ENCODE measurements at regions not wholly inside any gene's neighbourhood (a gene's known extent, or its start where the extent isn't known, plus 50 kb on each side); places are given as distances from the start of the nearest gene placed in this dataset.

- Histone ChIP-seq H3K4me1 (no peaks in the 10 kb centered on the region), H3K27me3 (ENCODE audit: control insufficient read depth, insufficient read depth, low read length) (no peaks in the 10 kb centered on the region), H3K9me3 (ENCODE audit: control insufficient read depth, low read length) (no peaks in the 10 kb centered on the region), H3K27ac (no peak overlapping the region), H3K36me3 (ENCODE audit: control insufficient read depth, insufficient read depth, low read length) (no peaks in the 10 kb centered on the region), H3K4me3 (ENCODE audit: low read depth, low read length) (no peak overlapping the region), H2AFZ (no peak overlapping the region), H3K9ac (no peak overlapping the region), H3K4me2 (ENCODE audit: low read length) (no peak overlapping the region), H3K79me2 (no peaks in the 10 kb centered on the region)
- TF ChIP-seq CTCF (IDR thresholded peaks at IDR 0.05), result no peak
Observed at GRCh38 chr7:8975681-8976080, 542.3 kb downstream of the NXPH1 start.

- H3K27ac ChIP-seq, result no peak overlapping the region
- H3K27me3 ChIP-seq (ENCODE audit: control insufficient read depth, insufficient read depth, low read length), result no peaks in the 10 kb centered on the region
- no peak overlapping the region for H3K4me2 ChIP-seq (ENCODE audit: low read length)
- no peak overlapping the region for H2AFZ ChIP-seq
- no peak for TF ChIP-seq CTCF (IDR thresholded peaks at IDR 0.05)
- H3K79me2 ChIP-seq, result no peaks in the 10 kb centered on the region
- H3K4me3 ChIP-seq (ENCODE audit: low read depth, low read length), result no peak overlapping the region
- H3K4me1 ChIP-seq, result no peaks in the 10 kb centered on the region
- no peaks in the 10 kb centered on the region for H3K36me3 ChIP-seq (ENCODE audit: control insufficient read depth, insufficient read depth, low read length)
- H3K9me3 ChIP-seq (ENCODE audit: control insufficient read depth, low read length), result no peaks in the 10 kb centered on the region
- no peak overlapping the region for H3K9ac ChIP-seq
Observed at GRCh38 chr7:8982338-8982992, 549.1 kb downstream of the NXPH1 start.

- no peak overlapping the region for H3K9ac ChIP-seq
- no peak overlapping the region for H3K27ac ChIP-seq
- H3K4me1 ChIP-seq, result no peaks in the 10 kb centered on the region
- H3K79me2 ChIP-seq, result no peaks in the 10 kb centered on the region
- H3K9me3 ChIP-seq (ENCODE audit: control insufficient read depth, low read length), result no peaks in the 10 kb centered on the region
- H3K4me3 ChIP-seq (ENCODE audit: low read depth, low read length), result no peak overlapping the region
- TF ChIP-seq CTCF (IDR thresholded peaks at IDR 0.05), result no peak
- no peaks in the 10 kb centered on the region for H3K27me3 ChIP-seq (ENCODE audit: control insufficient read depth, insufficient read depth, low read length)
- H3K36me3 ChIP-seq (ENCODE audit: control insufficient read depth, insufficient read depth, low read length), result no peaks in the 10 kb centered on the region
- H3K4me2 ChIP-seq (ENCODE audit: low read length), result no peak overlapping the region
- no peak overlapping the region for H2AFZ ChIP-seq
Observed at GRCh38 chr7:8985255-8985654, 551.8 kb downstream of the NXPH1 start.

GRCh38 chr7:8988267-8988666, 554.9 kb downstream of the NXPH1 start:
- no peaks in the 10 kb centered on the region for H3K79me2 ChIP-seq
- H3K9ac ChIP-seq, result no peak overlapping the region
- H3K9me3 ChIP-seq (ENCODE audit: control insufficient read depth, low read length), result no peaks in the 10 kb centered on the region
- H3K4me2 ChIP-seq (ENCODE audit: low read length), result no peak overlapping the region
- no peak for TF ChIP-seq CTCF (IDR thresholded peaks at IDR 0.05)
- no peak overlapping the region for H2AFZ ChIP-seq
- H3K36me3 ChIP-seq (ENCODE audit: control insufficient read depth, insufficient read depth, low read length), result no peaks in the 10 kb centered on the region
- no peaks in the 10 kb centered on the region for H3K27me3 ChIP-seq (ENCODE audit: control insufficient read depth, insufficient read depth, low read length)
- no peaks in the 10 kb centered on the region for H3K4me1 ChIP-seq
- no peak overlapping the region for H3K27ac ChIP-seq
- H3K4me3 ChIP-seq (ENCODE audit: low read depth, low read length), result no peak overlapping the region

- Histone ChIP-seq H3K9me3 (ENCODE audit: control insufficient read depth, low read length) (no peaks in the 10 kb centered on the region), H3K9ac (no peak overlapping the region), H3K27ac (no peak overlapping the region), H3K4me3 (ENCODE audit: low read depth, low read length) (no peak overlapping the region), H3K79me2 (no peaks in the 10 kb centered on the region), H3K4me1 (no peaks in the 10 kb centered on the region), H3K36me3 (ENCODE audit: control insufficient read depth, insufficient read depth, low read length) (no peaks in the 10 kb centered on the region), H2AFZ (no peak overlapping the region), H3K27me3 (ENCODE audit: control insufficient read depth, insufficient read depth, low read length) (no peaks in the 10 kb centered on the region), H3K4me2 (ENCODE audit: low read length) (no peak overlapping the region)
- no peak for TF ChIP-seq CTCF (IDR thresholded peaks at IDR 0.05)
Observed at GRCh38 chr7:8991159-8991558, 557.8 kb downstream of the NXPH1 start.

Data from parathyroid adenoma (tissue), 2 donors.